ENCODE measurements at regions not wholly inside any gene's neighbourhood (a gene's known extent, or its start where the extent isn't known, plus 50 kb on each side); places are given as distances from the start of the nearest gene placed in this dataset.

- no peak for DNase-seq
Observed at GRCh38 chr3:167892205-167892604, 156.7 kb downstream of the SERPINI1 start.

GRCh38 chr3:167887096-167887495, 151.6 kb downstream of the SERPINI1 start:
- DNase-seq: no peak

- no peak for DNase-seq
Observed at GRCh38 chr3:167886690-167887089, 151.2 kb downstream of the SERPINI1 start.

GRCh38 chr3:167885277-167885676, 149.8 kb downstream of the SERPINI1 start:
- no peak for DNase-seq

- DNase-seq: no peak
Observed at GRCh38 chr3:167884481-167884880, 149.0 kb downstream of the SERPINI1 start.

GRCh38 chr3:167883452-167883851, 147.9 kb downstream of the SERPINI1 start:
- no peak for DNase-seq

- no peak for DNase-seq
Observed at GRCh38 chr3:167882057-167882667, 146.6 kb downstream of the SERPINI1 start.

DNA sequence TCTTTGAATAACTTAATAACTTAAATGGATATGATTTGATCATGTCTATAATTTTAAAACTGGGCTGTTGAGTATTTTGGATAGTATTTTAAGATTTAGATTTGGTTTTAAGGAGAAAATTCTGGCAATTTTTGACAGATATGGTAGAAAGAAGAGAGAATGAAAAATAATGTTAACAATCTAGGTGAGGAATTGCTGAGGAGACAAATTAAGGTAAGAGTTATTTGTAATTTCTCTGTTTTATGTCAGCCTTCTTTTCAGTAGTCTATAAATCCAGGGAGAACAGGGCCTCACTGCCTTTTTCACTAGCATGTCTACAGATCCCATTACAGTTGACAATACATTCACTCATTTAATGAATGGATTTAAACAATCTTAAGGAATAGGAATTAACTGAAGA, 144.7 kb downstream of the SERPINI1 start:
- DNase-seq: no peak

- no peak for DNase-seq
Observed at GRCh38 chr3:167876620-167877281, 141.2 kb downstream of the SERPINI1 start.
